GM12878 (cell line): ENCODE measurements at regions not wholly inside any gene's neighbourhood (a gene's known extent, or its start where the extent isn't known, plus 50 kb on each side); places are given as distances from the start of the nearest gene placed in this dataset.

Experiments
- ATAC-seq: fragments of 200-7000 bp; cut with Tn5 transposase; 3 replicates; pipeline ENCODE4 v1.9.1; 2020; ENCODE audit warnings: mild to moderate bottlenecking, moderate library complexity
- BruUV-seq: library from RNA; stranded (reverse); fragments of 400-500 nt; replicated peaks from 2 replicates; lab custom pipeline; 2021; lab: Mats Ljungman, UMichigan
- CTCF ChIA-PET: fragments of 300-600 bp; sonication (Branson Sonifier 250); formaldehyde crosslinking; extraction: SDS; loops from one replicate; lab custom pipeline; 2021; ENCODE audit warnings: inconsistent platforms; lab: Yijun Ruan, JAX
- POLR2A ChIA-PET: fragments of 350-600 bp; formaldehyde crosslinking; extraction: SDS; loops from one replicate; lab custom pipeline; 2021; ENCODE audit warnings: inconsistent platforms; lab: Charles Lee
- RAD21 ChIA-PET: fragments of 300-600 bp; sonication (Branson Sonifier 250); formaldehyde crosslinking; loops from one replicate; lab custom pipeline; 2023; ENCODE audit warnings: antibody characterized with exemption; ENCODE audit not compliant: unreplicated experiment; lab: Charles Lee
- SMC1A ChIA-PET: fragments of 300-600 bp; sonication (Branson Sonifier 250); formaldehyde crosslinking; loops from one replicate; lab custom pipeline; 2023; ENCODE audit not compliant: unreplicated experiment, uncharacterized antibody; lab: Charles Lee
- DNase-seq: peaks from one replicate; pipeline ENCODE4 v3.0.0-alpha.2; 2011; ENCODE audit warnings: low read depth, low spot score
- FAIRE-seq: peaks from 3 replicates; lab custom pipeline; 2011; peaks lifted over from hg19 to GRCh38; lab: Jason Lieb, UNC
- H2AFZ ChIP-seq: 2 replicates; pipeline ENCODE4 v1.6.0; 2011; ENCODE audit warnings: low read depth, low read length, control low read depth; ENCODE audit not compliant: control insufficient read depth
- H3K27ac ChIP-seq: 2 replicates; pipeline ENCODE4 v1.5.1; 2011; ENCODE audit warnings: control low read depth; ENCODE audit not compliant: control insufficient read depth, insufficient read depth
- H3K27me3 ChIP-seq, 2 experiments: replicated peaks in 1 of 2; 2 replicates each; pipeline versions ENCODE4 v1.6.0 to v1.6.1; 2011; ENCODE audit warnings: low read length in 1 of 2; ENCODE audit not compliant: control insufficient read depth in 2 of 2, insufficient read depth in 2 of 2
- H3K36me3 ChIP-seq, 2 experiments: 2 replicates each; pipeline ENCODE4 v1.5.1; 2011; ENCODE audit warnings: low read length in 1 of 2; ENCODE audit not compliant: control insufficient read depth in 2 of 2, insufficient read depth in 2 of 2
- H3K4me1 ChIP-seq: 2 replicates; pipeline ENCODE4 v1.6.1; 2011; ENCODE audit warnings: mild to moderate bottlenecking, low read length, moderate library complexity, mixed read lengths; ENCODE audit not compliant: control insufficient read depth, insufficient read depth
- H3K4me2 ChIP-seq: 2 replicates; pipeline ENCODE4 v1.6.0; 2011; ENCODE audit warnings: control low read depth; ENCODE audit not compliant: control insufficient read depth, insufficient read depth
- H3K4me3 ChIP-seq: fragments of 200-600 bp; sonication (generic); 2 replicates; pipeline ENCODE4 v1.5.1; 2016
- H3K79me2 ChIP-seq: 2 replicates; pipeline ENCODE4 v1.6.0; 2011; ENCODE audit warnings: low read length; ENCODE audit not compliant: control insufficient read depth, insufficient read depth
- H3K9ac ChIP-seq: 2 replicates; pipeline ENCODE4 v1.8.0; 2011; ENCODE audit warnings: low read length, control low read depth, mixed read lengths; ENCODE audit not compliant: control insufficient read depth, insufficient read depth
- H3K9me3 ChIP-seq: replicated peaks from 3 replicates; pipeline ENCODE4 v1.5.1; 2011; ENCODE audit warnings: mild to moderate bottlenecking, low read length; ENCODE audit not compliant: control insufficient read depth, insufficient read depth
- H4K20me1 ChIP-seq: 2 replicates; pipeline ENCODE4 v1.6.0; 2011; ENCODE audit not compliant: control insufficient read depth, insufficient read depth
- BCL11A ChIP-seq: IDR thresholded peaks from 2 replicates; pipeline ENCODE4 v1.6.1; 2011; ENCODE audit warnings: low read depth, low read length
- BCL3 ChIP-seq: IDR thresholded peaks from 2 replicates; pipeline ENCODE4 v1.6.1; 2011; ENCODE audit warnings: borderline replicate concordance, low read depth, mild to moderate bottlenecking, moderate library complexity, low read length; ENCODE audit not compliant: insufficient read depth, poor library complexity, severe bottlenecking
- BCLAF1 ChIP-seq: fragments of 450-650 bp; IDR thresholded peaks from 2 replicates; pipeline ENCODE4 v1.6.1; 2017; ENCODE audit warnings: antibody characterized with exemption, mild to moderate bottlenecking, moderate library complexity
- EP300 ChIP-seq, 2 experiments: fragments of 150-350 bp in 1 of 2; IDR thresholded peaks; 2 replicates each; pipeline ENCODE4 v1.6.1; 2011 to 2012; ENCODE audit warnings: low read depth in 2 of 2, low read length in 2 of 2, borderline replicate concordance in 1 of 2, improper control_type of control experiment in 1 of 2, inconsistent platforms in 1 of 2; ENCODE audit not compliant: control insufficient read depth in 1 of 2
- JUND ChIP-seq: IDR thresholded peaks from 2 replicates; pipeline ENCODE4 v1.6.1; 2012; ENCODE audit warnings: low read depth, mild to moderate bottlenecking, low read length, improper control_type of control experiment, moderate library complexity
- MEF2A ChIP-seq: IDR thresholded peaks from 2 replicates; pipeline ENCODE4 v1.6.1; 2011; ENCODE audit warnings: low read depth, mild to moderate bottlenecking, low read length, moderate library complexity; ENCODE audit not compliant: insufficient read depth
- NFIC ChIP-seq: IDR thresholded peaks from 2 replicates; pipeline ENCODE4 v1.6.1; 2012; ENCODE audit warnings: low read depth, mild to moderate bottlenecking, inconsistent platforms, low read length, moderate library complexity
- NKRF ChIP-seq: fragments of 450-650 bp; conservative IDR thresholded peaks from 2 replicates; pipeline ENCODE4 v1.6.1; 2017; ENCODE audit warnings: mild to moderate bottlenecking, moderate library complexity
- NR2C2 ChIP-seq: IDR thresholded peaks from 2 replicates; pipeline ENCODE4 v1.6.1; 2011; ENCODE audit warnings: borderline replicate concordance, low read depth; ENCODE audit not compliant: control insufficient read depth, insufficient read length
- PAX5 ChIP-seq: IDR thresholded peaks from 2 replicates; pipeline ENCODE4 v1.6.1; 2011; ENCODE audit warnings: low read depth, low read length, borderline replicate concordance
- SIX5 ChIP-seq: IDR thresholded peaks from 2 replicates; pipeline ENCODE4 v1.6.1; 2011; ENCODE audit warnings: mild to moderate bottlenecking, low read depth, low read length, moderate library complexity; ENCODE audit not compliant: severe bottlenecking
- SREBF1 ChIP-seq: IDR thresholded peaks from 2 replicates; pipeline ENCODE4 v1.6.1; 2012; ENCODE audit warnings: mild to moderate bottlenecking, low read length
- TCF7 ChIP-seq: IDR thresholded peaks from 2 replicates; pipeline ENCODE4 v1.6.1; 2014; ENCODE audit warnings: antibody characterized with exemption, borderline replicate concordance
- WGBS: methylation state at CpG from one replicate; pipeline ENCODE4 v1.1.6; 2016; ENCODE audit warnings: low lambda C conversion rate; ENCODE audit not compliant: insufficient replicate concordance, insufficient coverage; ENCODE audit errors: missing lambda C conversion rate; 5-methylcytosine and 5-hydroxymethylcytosine counted together
- in situ Hi-C: fragments of 300-500 bp; cut with MboI; formaldehyde crosslinking; loops from 9 replicates; pipeline ENCODE4 v1.14.3; 2018; ENCODE audit warnings: mixed read lengths
- intact Hi-C: fragments of 100-400 bp; cut with micrococcal nuclease; formaldehyde crosslinking; loops from one replicate; pipeline ENCODE4 v1.14.2; 2022; ENCODE audit not compliant: unreplicated experiment

- no TSS peak for BruUV-seq
These were observed 416.0 kb downstream of the OCA2 start for GRCh38 chr15:27683121-27683520.

GRCh38 chr15:27681038-27681437 lies 418.1 kb downstream of the OCA2 start:
- DNase-seq, result no peak
- Histone ChIP-seq H3K9me3 (no peaks in the 10 kb centered on the region; the same call in 2 of the 3 replicates), H3K4me2 (no peak overlapping the region), H2AFZ (no peak overlapping the region), H3K4me3 (no peak overlapping the region), H3K27me3 (no peaks in the 10 kb centered on the region), H4K20me1 (no peaks in the 10 kb centered on the region), H3K79me2 (no peaks in the 10 kb centered on the region), H3K27ac (no peak overlapping the region), H3K4me1 (no peaks in the 10 kb centered on the region), H3K9ac (no peak overlapping the region), H3K36me3 (no peaks in the 10 kb centered on the region)
- intact Hi-C loops (no loop called here), in situ Hi-C loops (no loop called here)
- ChIA-PET POLR2A (no interaction called here), RAD21 (no interaction called here), SMC1A (no interaction called here), CTCF (no interaction called here)
- 29% methylated on average over 7 of the region's 8 CpGs for WGBS
- no peak for FAIRE-seq
- no peak for ATAC-seq
- no TSS peak for BruUV-seq
- no peak for TF ChIP-seq NR2C2
- no peak for TF ChIP-seq NFIC
- TF ChIP-seq NKRF, result no peak
- TF ChIP-seq MEF2A, result no peak
- TF ChIP-seq BCL3, result no peak
- no peak for TF ChIP-seq PAX5
- no peak for TF ChIP-seq BCLAF1
- TF ChIP-seq TCF7, result no peak
- no peak for TF ChIP-seq SREBF1
- TF ChIP-seq SIX5, result no peak

More at GRCh38 chr15:27683121-27683520, 416.0 kb downstream of the OCA2 start:
- Histone ChIP-seq H3K9me3 (no peaks in the 10 kb centered on the region; the same call in 2 of the 3 replicates), H4K20me1 (no peaks in the 10 kb centered on the region), H3K4me3 (no peak overlapping the region), H2AFZ (no peak overlapping the region), H3K4me2 (no peak overlapping the region), H3K9ac (no peak overlapping the region), H3K79me2 (no peaks in the 10 kb centered on the region), H3K4me1 (no peaks in the 10 kb centered on the region), H3K36me3 (no peaks in the 10 kb centered on the region), H3K27me3 (no peaks in the 10 kb centered on the region), H3K27ac (no peak overlapping the region)
- ChIA-PET POLR2A (no interaction called here), RAD21 (no interaction called here), SMC1A (no interaction called here), CTCF (no interaction called here)
- TF ChIP-seq BCL11A, result no peak
- TF ChIP-seq EP300 (IDR thresholded peaks at IDR 0.05; ENCODE audit: borderline replicate concordance in 1 of 2, control insufficient read depth in 1 of 2, low read depth in 2 of 2, low read length in 2 of 2), result no peak
- no peak for TF ChIP-seq JUND
- DNase-seq (no peak), ATAC-seq (no peak), FAIRE-seq (no peak)
- intact Hi-C loops, result no loop called here
- in situ Hi-C loops, result no loop called here
- WGBS, result 5% methylated on average over 3 of the region's 3 CpGs
